ENCODE measurements at regions not wholly inside any gene's neighbourhood (a gene's known extent, or its start where the extent isn't known, plus 50 kb on each side); places are given as distances from the start of the nearest gene placed in this dataset.

GRCh38 chr5:57561231-57561842, 78.7 kb upstream of the ACTBL2 start:
- H3K4me3 Mint-ChIP-seq: no peak overlapping the region
- no peak overlapping the region for H3K27ac ChIP-seq (ENCODE audit: low read length)
- no peaks in the 10 kb centered on the region for H3K4me1 Mint-ChIP-seq
- no peak overlapping the region for H3K27ac Mint-ChIP-seq
- H3K36me3 Mint-ChIP-seq: no peaks in the 10 kb centered on the region
- H3K9me3 ChIP-seq (ENCODE audit: control insufficient read depth, insufficient read depth, low read length): no peaks in the 10 kb centered on the region
- H3K27me3 Mint-ChIP-seq (ENCODE audit: low read depth in 2 of 2): no peaks in the 10 kb centered on the region
- no peak overlapping the region for H3K4me3 ChIP-seq (ENCODE audit: low read length)
- TF ChIP-seq, protein P1, sequence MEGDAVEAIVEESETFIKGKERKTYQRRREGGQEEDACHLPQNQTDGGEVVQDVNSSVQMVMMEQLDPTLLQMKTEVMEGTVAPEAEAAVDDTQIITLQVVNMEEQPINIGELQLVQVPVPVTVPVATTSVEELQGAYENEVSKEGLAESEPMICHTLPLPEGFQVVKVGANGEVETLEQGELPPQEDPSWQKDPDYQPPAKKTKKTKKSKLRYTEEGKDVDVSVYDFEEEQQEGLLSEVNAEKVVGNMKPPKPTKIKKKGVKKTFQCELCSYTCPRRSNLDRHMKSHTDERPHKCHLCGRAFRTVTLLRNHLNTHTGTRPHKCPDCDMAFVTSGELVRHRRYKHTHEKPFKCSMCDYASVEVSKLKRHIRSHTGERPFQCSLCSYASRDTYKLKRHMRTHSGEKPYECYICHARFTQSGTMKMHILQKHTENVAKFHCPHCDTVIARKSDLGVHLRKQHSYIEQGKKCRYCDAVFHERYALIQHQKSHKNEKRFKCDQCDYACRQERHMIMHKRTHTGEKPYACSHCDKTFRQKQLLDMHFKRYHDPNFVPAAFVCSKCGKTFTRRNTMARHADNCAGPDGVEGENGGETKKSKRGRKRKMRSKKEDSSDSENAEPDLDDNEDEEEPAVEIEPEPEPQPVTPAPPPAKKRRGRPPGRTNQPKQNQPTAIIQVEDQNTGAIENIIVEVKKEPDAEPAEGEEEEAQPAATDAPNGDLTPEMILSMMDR (IDR thresholded peaks at IDR 0.05): no peak
- ATAC-seq: no peak
- no peaks in the 10 kb centered on the region for H3K4me1 ChIP-seq (ENCODE audit: control insufficient read depth, insufficient read depth, low read length)
- intact Hi-C loops (cut with micrococcal nuclease): no loop called here
- peaks cover 0 to 2% of the 10 kb centered on the region in 2 donors for H3K9me3 Mint-ChIP-seq
- WGBS (ENCODE audit: insufficient coverage): 95% methylated on average over 3 of the region's 3 CpGs
- no peaks in the 10 kb centered on the region for H3K36me3 ChIP-seq (ENCODE audit: control insufficient read depth, insufficient read depth, low read length)
- no peak for DNase-seq
- H3K27me3 ChIP-seq (ENCODE audit: control insufficient read depth, insufficient read depth, low read length): no peaks in the 10 kb centered on the region

GRCh38 chr5:57559110-57559635, 76.6 kb upstream of the ACTBL2 start:
- H3K27ac Mint-ChIP-seq: no peak overlapping the region
- no CpG with 5 or more reads among the region's 3 CpGs for WGBS (ENCODE audit: insufficient coverage)
- intact Hi-C loops (cut with micrococcal nuclease): no loop called here
- H3K4me3 Mint-ChIP-seq: no peak overlapping the region
- Histone ChIP-seq H3K9me3 (ENCODE audit: control insufficient read depth, insufficient read depth, low read length) (no peaks in the 10 kb centered on the region), H3K4me1 (ENCODE audit: control insufficient read depth, insufficient read depth, low read length) (no peaks in the 10 kb centered on the region), H3K27me3 (ENCODE audit: control insufficient read depth, insufficient read depth, low read length) (no peaks in the 10 kb centered on the region), H3K27ac (ENCODE audit: low read length) (no peak overlapping the region), H3K36me3 (ENCODE audit: control insufficient read depth, insufficient read depth, low read length) (no peaks in the 10 kb centered on the region), H3K4me3 (ENCODE audit: low read length) (no peak overlapping the region)
- TF ChIP-seq, protein P1 (IDR thresholded peaks at IDR 0.05): no peak
- no peaks in the 10 kb centered on the region for H3K36me3 Mint-ChIP-seq
- H3K9me3 Mint-ChIP-seq: peaks cover 2% of the 10 kb centered on the region in 2 donors
- no peaks in the 10 kb centered on the region for H3K4me1 Mint-ChIP-seq
- DNase-seq (no peak), ATAC-seq (no peak)
- H3K27me3 Mint-ChIP-seq (ENCODE audit: low read depth in 2 of 2): no peaks in the 10 kb centered on the region

- ATAC-seq (no peak), DNase-seq (no peak)
- Mint-ChIP-seq H3K4me1 (no peaks in the 10 kb centered on the region), H3K27ac (no peak overlapping the region), H3K9me3 (peaks cover 2 to 5% of the 10 kb centered on the region in 2 donors), H3K4me3 (no peak overlapping the region), H3K36me3 (no peaks in the 10 kb centered on the region), H3K27me3 (ENCODE audit: low read depth in 2 of 2) (no peaks in the 10 kb centered on the region)
- no peaks in the 10 kb centered on the region for H3K36me3 ChIP-seq (ENCODE audit: control insufficient read depth, insufficient read depth, low read length)
- TF ChIP-seq, protein P1 (IDR thresholded peaks at IDR 0.05): no peak
- no peaks in the 10 kb centered on the region for H3K4me1 ChIP-seq (ENCODE audit: control insufficient read depth, insufficient read depth, low read length)
- H3K27me3 ChIP-seq (ENCODE audit: control insufficient read depth, insufficient read depth, low read length): no peaks in the 10 kb centered on the region
- H3K27ac ChIP-seq (ENCODE audit: low read length): no peak overlapping the region
- WGBS (ENCODE audit: insufficient coverage): 84% methylated on average over 3 of the region's 3 CpGs
- intact Hi-C loops (cut with micrococcal nuclease): no loop called here
- H3K4me3 ChIP-seq (ENCODE audit: low read length): no peak overlapping the region
- no peaks in the 10 kb centered on the region for H3K9me3 ChIP-seq (ENCODE audit: control insufficient read depth, insufficient read depth, low read length)
These were observed 69.4 kb upstream of the ACTBL2 start for GRCh38 chr5:57552033-57552432.

- Histone ChIP-seq H3K27ac (ENCODE audit: low read length) (no peak overlapping the region), H3K36me3 (ENCODE audit: control insufficient read depth, insufficient read depth, low read length) (no peaks in the 10 kb centered on the region), H3K27me3 (ENCODE audit: control insufficient read depth, insufficient read depth, low read length) (no peaks in the 10 kb centered on the region), H3K4me3 (ENCODE audit: low read length) (no peak overlapping the region), H3K4me1 (ENCODE audit: control insufficient read depth, insufficient read depth, low read length) (no peaks in the 10 kb centered on the region), H3K9me3 (ENCODE audit: control insufficient read depth, insufficient read depth, low read length) (no peaks in the 10 kb centered on the region)
- Mint-ChIP-seq H3K27me3 (ENCODE audit: low read depth in 2 of 2) (no peaks in the 10 kb centered on the region), H3K4me3 (no peak overlapping the region), H3K27ac (no peak overlapping the region), H3K36me3 (no peaks in the 10 kb centered on the region), H3K4me1 (no peaks in the 10 kb centered on the region), H3K9me3 (peaks cover 2 to 5% of the 10 kb centered on the region in 2 donors)
- ATAC-seq (no peak), DNase-seq (no peak)
- intact Hi-C loops (cut with micrococcal nuclease): no loop called here
- TF ChIP-seq, protein P1 (IDR thresholded peaks at IDR 0.05): no peak
- 33% methylated on average over 1 of the region's 3 CpGs for WGBS (ENCODE audit: insufficient coverage)
These were observed 68.6 kb upstream of the ACTBL2 start for GRCh38 chr5:57551251-57551650.
